Rectal smooth muscle tissue (tissue), 1 donor: ENCODE measurements at regions not wholly inside any gene's neighbourhood (a gene's known extent, or its start where the extent isn't known, plus 50 kb on each side); places are given as distances from the start of the nearest gene placed in this dataset.

Experiments used
- H3K27ac ChIP-seq: one replicate; pipeline ENCODE4 v1.7.0; 2013; ENCODE audit warnings: low read depth, low read length, inconsistent platforms
- H3K27me3 ChIP-seq: one replicate; pipeline ENCODE4 v1.7.0; 2013; ENCODE audit warnings: low read length; ENCODE audit not compliant: control insufficient read depth, insufficient read depth
- H3K36me3 ChIP-seq: one replicate; pipeline ENCODE4 v1.7.0; 2013; ENCODE audit warnings: low read length; ENCODE audit not compliant: control insufficient read depth, insufficient read depth
- H3K4me1 ChIP-seq: one replicate; pipeline ENCODE4 v1.7.0; 2013; ENCODE audit warnings: low read length; ENCODE audit not compliant: control insufficient read depth, insufficient read depth
- H3K4me3 ChIP-seq: one replicate; pipeline ENCODE4 v1.7.0; 2013; ENCODE audit warnings: low read length
- H3K9ac ChIP-seq: one replicate; pipeline ENCODE4 v1.7.0; 2013; ENCODE audit warnings: low read length

DNA sequence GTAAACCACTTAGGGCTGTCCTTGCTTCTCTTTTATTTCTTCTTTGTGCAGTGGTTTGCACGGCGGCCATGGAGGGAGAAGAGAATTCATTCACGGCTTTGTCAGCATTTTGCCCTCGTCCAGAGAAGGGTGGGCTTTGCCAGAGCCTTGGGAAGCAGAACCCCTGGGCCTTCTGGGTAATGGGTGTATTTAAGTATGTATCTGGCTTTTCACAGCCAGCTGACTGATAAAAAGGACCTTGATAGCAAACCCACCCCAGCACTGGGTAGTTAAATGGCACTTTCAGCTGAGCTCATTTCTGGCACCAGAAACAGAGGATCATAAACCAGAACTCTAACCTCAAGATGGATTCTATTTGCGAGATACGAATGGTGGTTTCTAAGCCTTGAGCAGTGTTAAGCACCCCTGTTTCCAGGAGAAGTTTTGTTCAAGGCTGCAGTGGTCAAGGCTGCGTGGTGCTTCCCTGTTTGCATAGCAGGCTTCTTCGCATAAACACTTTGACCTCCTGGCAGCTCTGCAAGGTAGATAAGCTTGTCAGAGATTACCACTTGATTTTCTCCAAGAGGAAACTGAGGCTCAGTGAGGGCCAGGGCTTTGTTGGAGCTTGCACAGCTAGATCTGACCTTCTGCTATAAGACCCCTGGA is 441.6 kb upstream of the KLF4 start:
- Histone ChIP-seq H3K27me3 (no peaks in the 10 kb centered on the region), H3K4me3 (no peak overlapping the region), H3K4me1 (no peaks in the 10 kb centered on the region), H3K27ac (no peak overlapping the region), H3K9ac (no peak overlapping the region), H3K36me3 (no peaks in the 10 kb centered on the region)

DNA sequence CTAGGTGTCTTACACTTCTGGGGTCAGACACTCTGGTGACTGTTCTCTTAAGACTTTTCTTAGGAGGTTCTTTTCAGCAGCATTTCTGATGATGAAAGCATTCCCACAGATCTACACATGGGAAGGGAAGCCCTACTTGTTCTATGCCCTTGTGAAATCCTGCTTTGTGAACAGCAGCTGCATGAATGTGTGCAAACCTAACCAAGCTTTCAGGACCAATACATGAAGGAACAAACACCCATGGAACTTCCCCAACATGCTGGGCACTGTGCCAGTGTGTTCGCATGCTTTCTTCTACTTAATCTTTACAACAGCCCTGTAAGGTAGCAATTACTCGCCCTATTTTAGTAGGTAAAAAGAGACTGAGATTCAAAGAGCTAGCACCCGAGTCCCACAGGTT is 439.9 kb upstream of the KLF4 start:
- Histone ChIP-seq H3K4me1 (no peaks in the 10 kb centered on the region), H3K36me3 (no peaks in the 10 kb centered on the region), H3K4me3 (no peak overlapping the region), H3K27ac (no peak overlapping the region), H3K27me3 (no peaks in the 10 kb centered on the region), H3K9ac (no peak overlapping the region)

DNA sequence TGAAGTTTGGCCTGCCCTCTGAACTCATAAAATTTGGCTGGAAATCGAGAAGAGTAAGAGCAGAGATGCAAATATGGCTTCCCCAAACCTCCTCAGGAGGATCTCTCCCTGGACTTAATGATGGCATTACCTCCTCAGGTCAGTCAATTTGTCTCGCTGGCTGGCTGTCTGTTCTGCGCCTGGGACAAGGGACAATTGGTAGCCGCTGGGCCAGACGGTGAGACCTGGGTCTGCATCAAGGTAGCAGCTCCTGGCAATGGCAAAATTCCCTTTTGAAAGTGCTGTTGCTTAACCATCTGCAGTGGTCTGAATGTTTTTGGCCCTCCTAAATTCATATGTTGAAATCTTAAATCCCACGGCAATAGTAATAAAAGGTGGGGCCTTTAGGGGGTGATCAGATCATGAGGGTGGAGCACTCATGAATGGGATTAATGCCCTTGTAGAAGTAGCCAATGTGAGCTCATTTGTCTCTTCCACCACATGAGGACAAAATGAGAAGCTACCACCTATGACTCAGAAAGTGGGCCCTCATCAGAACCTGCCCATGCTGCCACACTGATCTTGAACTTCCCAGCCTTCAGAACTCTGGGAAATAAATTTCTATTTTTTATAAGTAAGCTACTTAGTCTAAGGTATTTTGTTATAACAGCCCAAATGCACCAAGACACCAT is 439.3 kb upstream of the KLF4 start:
- Histone ChIP-seq H3K4me1 (no peaks in the 10 kb centered on the region), H3K36me3 (no peaks in the 10 kb centered on the region), H3K9ac (no peak overlapping the region), H3K4me3 (no peak overlapping the region), H3K27me3 (no peaks in the 10 kb centered on the region), H3K27ac (no peak overlapping the region)

DNA sequence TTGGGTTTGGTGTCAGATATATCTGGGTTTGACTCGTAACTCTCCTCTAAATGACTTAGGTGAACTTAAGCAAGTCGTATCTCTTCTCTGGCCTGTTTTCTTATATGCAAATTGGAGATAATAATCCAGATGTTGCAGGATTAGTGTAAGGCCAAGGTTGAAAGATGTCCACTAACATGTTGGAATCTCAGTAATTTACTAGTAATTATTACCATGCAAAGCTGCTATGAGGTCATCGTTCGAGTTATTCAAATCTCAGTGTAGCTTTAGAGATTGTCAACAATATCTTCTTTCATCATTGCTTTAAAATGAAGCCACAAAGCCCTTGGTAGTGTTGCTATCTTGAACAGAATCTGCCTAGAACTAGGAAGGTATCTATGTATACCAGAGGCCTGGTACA is 437.7 kb upstream of the KLF4 start:
- H3K27me3 ChIP-seq, result no peaks in the 10 kb centered on the region
- no peak overlapping the region for H3K4me3 ChIP-seq
- no peaks in the 10 kb centered on the region for H3K4me1 ChIP-seq
- no peak overlapping the region for H3K27ac ChIP-seq
- H3K36me3 ChIP-seq, result no peaks in the 10 kb centered on the region
- H3K9ac ChIP-seq, result no peak overlapping the region

DNA sequence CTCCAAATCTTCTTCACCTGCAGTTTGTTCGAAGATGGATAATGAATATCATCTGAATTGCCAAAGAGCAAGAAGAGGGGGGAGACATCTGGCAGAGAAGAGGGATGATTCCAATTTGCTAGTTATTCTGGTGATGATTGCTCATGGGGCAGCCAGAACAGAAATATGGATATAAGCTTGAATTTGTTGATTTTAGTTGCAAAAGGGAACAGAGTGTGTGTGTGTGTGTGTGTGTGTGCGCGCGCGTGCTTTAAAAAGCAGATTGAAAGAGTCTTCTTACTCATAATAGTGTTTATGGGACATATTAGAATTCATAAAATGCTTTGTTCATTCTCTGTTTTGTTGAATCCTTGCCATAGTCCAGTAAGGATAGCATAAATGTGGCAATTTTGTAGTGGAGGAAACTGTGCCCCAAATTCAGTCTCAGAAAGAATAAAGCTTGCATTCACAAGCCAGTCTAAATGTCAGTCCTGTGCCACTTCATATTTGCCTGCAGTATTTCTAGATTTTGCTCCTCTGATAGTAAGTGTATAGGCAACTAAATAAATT is 436.3 kb upstream of the KLF4 start:
- no peaks in the 10 kb centered on the region for H3K4me1 ChIP-seq
- no peak overlapping the region for H3K4me3 ChIP-seq
- H3K36me3 ChIP-seq, result no peaks in the 10 kb centered on the region
- no peaks in the 10 kb centered on the region for H3K27me3 ChIP-seq
- no peak overlapping the region for H3K9ac ChIP-seq
- H3K27ac ChIP-seq, result no peak overlapping the region

DNA sequence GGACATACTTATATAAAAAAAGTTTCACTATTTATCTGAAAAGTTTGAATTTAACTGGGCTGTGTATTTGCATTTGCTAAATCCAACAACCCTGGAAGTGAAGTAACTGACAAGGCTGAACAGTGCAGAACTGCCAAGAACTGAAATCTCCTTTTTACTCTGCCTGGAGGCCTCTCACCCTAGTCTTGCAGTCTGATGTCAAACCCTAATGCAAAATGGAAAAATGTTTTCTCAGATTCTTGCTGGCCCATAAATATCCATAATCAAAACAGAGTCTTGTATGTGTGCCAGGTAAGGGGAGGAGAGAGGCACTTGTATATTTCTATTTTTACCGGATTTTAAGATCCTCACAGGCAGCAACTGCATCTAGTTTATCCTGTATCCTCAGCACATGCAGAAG is 432.7 kb upstream of the KLF4 start:
- Histone ChIP-seq H3K4me3 (no peak overlapping the region), H3K27ac (no peak overlapping the region), H3K4me1 (peaks cover 4% of the 10 kb centered on the region), H3K36me3 (no peaks in the 10 kb centered on the region), H3K9ac (no peak overlapping the region), H3K27me3 (no peaks in the 10 kb centered on the region)

DNA sequence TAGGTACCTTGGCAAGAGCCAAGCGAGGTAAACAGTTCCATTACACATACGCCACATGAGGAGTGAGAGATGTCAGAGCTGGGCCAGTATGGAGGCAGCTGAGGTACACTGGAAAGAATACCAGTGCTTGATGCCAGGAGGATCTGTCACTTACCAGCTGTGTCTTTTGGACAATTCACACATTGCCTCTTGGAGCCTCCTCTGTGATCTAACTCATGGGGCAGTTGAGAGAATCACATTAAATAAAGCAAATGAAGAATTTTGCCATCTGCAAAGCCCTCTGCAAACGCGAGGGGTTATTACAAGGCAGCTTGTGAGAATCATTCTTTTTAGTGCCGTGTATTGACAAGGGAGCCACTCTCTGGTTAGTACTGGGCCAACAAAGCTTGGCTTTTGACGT is 429.7 kb upstream of the KLF4 start:
- Histone ChIP-seq H3K27me3 (no peaks in the 10 kb centered on the region), H3K4me3 (no peak overlapping the region), H3K27ac (no peak overlapping the region), H3K9ac (no peak overlapping the region), H3K36me3 (no peaks in the 10 kb centered on the region), H3K4me1 (peaks cover 4% of the 10 kb centered on the region)

DNA sequence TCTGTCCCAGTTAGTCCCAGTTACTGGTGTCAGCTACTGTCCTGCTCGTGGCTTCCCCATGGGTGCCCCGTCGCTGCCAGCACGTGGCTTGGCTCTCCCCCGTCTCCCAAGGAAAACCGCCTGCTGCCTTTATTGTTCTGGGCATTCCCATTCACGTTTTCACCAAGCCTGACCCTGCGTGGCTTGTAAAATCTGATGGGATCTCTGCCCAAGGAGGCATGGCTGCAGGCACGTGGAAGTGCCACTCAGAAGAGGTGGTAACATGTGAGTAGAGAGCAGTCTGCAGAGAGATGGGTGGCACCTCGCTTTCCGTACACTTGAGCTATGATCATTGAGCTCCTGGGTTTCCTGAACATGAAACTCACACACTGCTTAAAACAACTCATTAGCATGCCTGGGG is 429.2 kb upstream of the KLF4 start:
- no peak overlapping the region for H3K27ac ChIP-seq
- H3K4me1 ChIP-seq, result peaks cover 4% of the 10 kb centered on the region
- no peak overlapping the region for H3K4me3 ChIP-seq
- no peaks in the 10 kb centered on the region for H3K36me3 ChIP-seq
- H3K27me3 ChIP-seq, result no peaks in the 10 kb centered on the region
- no peak overlapping the region for H3K9ac ChIP-seq

DNA sequence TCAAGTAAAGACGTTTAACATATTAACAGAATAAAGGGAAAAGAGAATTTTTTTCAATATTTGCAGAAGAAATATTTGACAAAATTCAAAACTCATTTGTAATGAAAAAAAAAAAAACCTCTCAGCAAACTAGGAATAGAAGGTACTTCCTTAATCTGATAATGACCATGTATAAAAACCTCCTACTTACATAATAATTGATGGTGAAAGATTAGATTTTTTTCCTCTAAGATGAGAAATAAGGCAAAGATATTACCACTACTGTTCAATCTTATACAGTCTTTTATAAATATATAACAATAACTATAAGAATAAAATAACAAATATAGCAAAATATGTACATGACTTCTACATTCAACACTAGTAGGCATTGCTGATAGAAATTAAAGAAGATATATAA is 424.6 kb upstream of the KLF4 start:
- Histone ChIP-seq H3K4me1 (no peaks in the 10 kb centered on the region), H3K9ac (no peak overlapping the region), H3K27ac (no peak overlapping the region), H3K27me3 (no peaks in the 10 kb centered on the region), H3K4me3 (no peak overlapping the region), H3K36me3 (no peaks in the 10 kb centered on the region)

DNA sequence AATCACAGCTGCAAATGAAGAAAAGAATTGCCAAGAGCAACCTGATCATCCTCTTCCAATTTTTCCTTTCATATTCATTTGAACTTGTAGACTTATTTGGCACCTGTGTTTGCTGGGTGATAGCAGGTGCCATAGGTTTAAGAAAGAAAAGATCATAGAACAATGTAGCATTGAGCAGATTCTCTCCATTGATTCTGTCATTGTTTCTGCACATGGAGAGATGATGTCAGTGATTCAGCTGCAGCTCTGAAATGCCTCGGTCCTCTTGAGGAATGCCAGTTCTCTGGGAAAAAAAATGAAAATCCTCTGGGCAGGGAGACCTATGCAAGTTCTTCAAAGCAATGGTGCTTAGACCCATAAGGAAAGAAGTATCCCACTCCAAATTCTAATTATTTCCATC is 418.1 kb upstream of the KLF4 start:
- no peaks in the 10 kb centered on the region for H3K36me3 ChIP-seq
- H3K27ac ChIP-seq, result no peak overlapping the region
- no peaks in the 10 kb centered on the region for H3K4me1 ChIP-seq
- no peak overlapping the region for H3K9ac ChIP-seq
- no peak overlapping the region for H3K4me3 ChIP-seq
- no peaks in the 10 kb centered on the region for H3K27me3 ChIP-seq

DNA sequence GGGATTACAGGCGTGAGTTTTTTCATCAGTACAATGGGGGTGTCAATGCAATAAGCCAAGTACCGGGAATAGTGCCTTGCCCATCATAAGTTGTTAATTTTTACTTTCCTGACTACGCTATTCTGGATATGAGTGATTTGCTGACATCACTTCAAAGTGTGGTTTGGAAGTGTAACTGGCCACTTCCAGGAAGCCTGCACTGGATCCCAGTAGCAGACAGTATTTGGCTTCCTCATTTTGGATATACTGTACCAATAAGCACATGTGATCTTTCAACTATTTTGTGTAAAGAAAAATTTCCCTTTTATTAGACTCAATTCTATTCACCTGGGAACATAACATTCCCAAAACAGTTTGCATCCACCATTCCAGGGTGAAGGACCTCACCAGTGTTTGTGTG is 417.7 kb upstream of the KLF4 start:
- Histone ChIP-seq H3K27ac (no peak overlapping the region), H3K9ac (no peak overlapping the region), H3K4me3 (no peak overlapping the region), H3K4me1 (no peaks in the 10 kb centered on the region), H3K36me3 (no peaks in the 10 kb centered on the region), H3K27me3 (no peaks in the 10 kb centered on the region)

DNA sequence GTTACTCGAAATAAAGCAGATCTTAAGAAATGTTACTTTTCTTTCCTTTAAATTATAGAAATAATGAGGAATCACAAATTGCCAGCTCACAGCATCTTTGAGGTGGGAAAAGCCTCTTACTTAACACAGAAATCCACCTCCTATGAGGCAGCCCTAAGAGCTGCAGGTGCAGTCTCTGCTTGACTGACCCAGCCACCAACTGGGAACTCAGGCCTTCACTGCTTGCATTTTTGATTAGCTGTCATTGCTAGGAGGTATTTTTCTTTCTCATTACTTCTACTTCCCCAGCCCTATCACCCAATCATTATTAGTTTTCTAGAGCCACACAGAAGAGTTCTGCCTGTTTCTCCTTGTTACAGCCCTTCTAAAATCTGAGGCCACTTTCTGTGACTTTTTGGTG is 416.5 kb upstream of the KLF4 start:
- H3K4me1 ChIP-seq, result no peaks in the 10 kb centered on the region
- no peaks in the 10 kb centered on the region for H3K36me3 ChIP-seq
- H3K4me3 ChIP-seq, result no peak overlapping the region
- H3K27me3 ChIP-seq, result no peaks in the 10 kb centered on the region
- no peak overlapping the region for H3K9ac ChIP-seq
- no peak overlapping the region for H3K27ac ChIP-seq
